Neural cell (in vitro differentiated cells): ENCODE measurements at regions not wholly inside any gene's neighbourhood (a gene's known extent, or its start where the extent isn't known, plus 50 kb on each side); places are given as distances from the start of the nearest gene placed in this dataset.

Experiments
- H2AFZ ChIP-seq: fragments of 200-600, 300-800 bp; sonication (generic), shearing (Covaris generic); 2 replicates; pipeline ENCODE4 v1.6.0; 2014; ENCODE audit warnings: low read depth, mild to moderate bottlenecking, antibody characterized with exemption, low read length, moderate library complexity
- H3F3A ChIP-seq: fragments of 200-600 bp; shearing (Covaris generic); 2 replicates; pipeline ENCODE4 v1.6.1; 2016; ENCODE audit warnings: mild to moderate bottlenecking, moderate library complexity, mixed read lengths, antibody characterized with exemption, low read length; ENCODE audit not compliant: insufficient read depth, poor library complexity, severe bottlenecking
- H3K27ac ChIP-seq: fragments of 200-600, 300-800 bp; sonication (generic), shearing (Covaris generic); 2 replicates; pipeline ENCODE4 v1.5.1; 2014; ENCODE audit warnings: mild to moderate bottlenecking, low read length, moderate library complexity
- H3K27me3 ChIP-seq: fragments of 300-800, 200-600 bp; sonication (generic), shearing (Covaris generic); 2 replicates; pipeline ENCODE4 v1.6.0; 2014; ENCODE audit warnings: mild to moderate bottlenecking, low read depth, low read length, moderate library complexity; ENCODE audit not compliant: insufficient read depth
- H3K36me3 ChIP-seq: fragments of 300-800, 200-600 bp; sonication (generic), shearing (Covaris generic); 2 replicates; pipeline ENCODE4 v1.5.1; 2014; ENCODE audit warnings: mild to moderate bottlenecking, antibody characterized with exemption, low read length, moderate library complexity; ENCODE audit not compliant: insufficient read depth
- H3K4me2 ChIP-seq: fragments of 300-800, 200-600 bp; sonication (generic), shearing (Covaris generic); 2 replicates; pipeline ENCODE4 v1.6.0; 2014; ENCODE audit warnings: mild to moderate bottlenecking, low read length
- H3K4me3 ChIP-seq: fragments of 300-800, 200-600 bp; sonication (generic), shearing (Covaris generic); 2 replicates; pipeline ENCODE4 v1.5.1; 2014; ENCODE audit warnings: mild to moderate bottlenecking, low read length, moderate library complexity
- H3K79me2 ChIP-seq: fragments of 200-600 bp; shearing (Covaris generic); replicated peaks from 2 replicates; pipeline ENCODE4 v1.6.0; 2014; ENCODE audit warnings: mild to moderate bottlenecking, low read length, moderate library complexity; ENCODE audit not compliant: insufficient read depth
- H3K9ac ChIP-seq: fragments of 300-800, 200-600 bp; sonication (generic), shearing (Covaris generic); 2 replicates; pipeline ENCODE4 v1.6.1; 2016; ENCODE audit warnings: mild to moderate bottlenecking, low read length, mixed read lengths
- H3K9me2 ChIP-seq: fragments of 200-600 bp; shearing (Covaris generic); 2 replicates; pipeline ENCODE4 v1.6.1; 2016; ENCODE audit warnings: mild to moderate bottlenecking, low read length, mixed read lengths; ENCODE audit not compliant: insufficient read depth
- H3K9me3 ChIP-seq: fragments of 200-600, 300-800 bp; sonication (generic), shearing (Covaris generic); 2 replicates; pipeline ENCODE4 v1.6.1; 2016; ENCODE audit warnings: mild to moderate bottlenecking, mixed run types, low read length, moderate library complexity, mixed read lengths
- H4K20me1 ChIP-seq: fragments of 200-600 bp; shearing (Covaris generic); 2 replicates; pipeline ENCODE4 v1.6.1; 2016; ENCODE audit warnings: mild to moderate bottlenecking, mixed run types; ENCODE audit not compliant: insufficient read depth
- EP300 ChIP-seq: fragments of 450-650 bp; conservative IDR thresholded peaks from 2 replicates; pipeline ENCODE4 v1.6.1; 2014; ENCODE audit warnings: antibody characterized with exemption, mild to moderate bottlenecking, moderate library complexity; ENCODE audit not compliant: poor library complexity, severe bottlenecking
- EZH2 ChIP-seq: fragments of 200-600, 300-800 bp; shearing (Covaris generic), sonication (generic); IDR thresholded peaks from 2 replicates; pipeline ENCODE4 v1.6.1; 2014; ENCODE audit warnings: antibody characterized with exemption, low read length, borderline replicate concordance, mild to moderate bottlenecking; ENCODE audit not compliant: insufficient read depth, poor library complexity, severe bottlenecking
- MXI1 ChIP-seq: fragments of 450-650 bp; conservative IDR thresholded peaks from 2 replicates; pipeline ENCODE4 v1.6.1; 2014; ENCODE audit warnings: antibody characterized with exemption, mild to moderate bottlenecking; ENCODE audit not compliant: poor library complexity, severe bottlenecking
- POLR2AphosphoS5 ChIP-seq: IDR thresholded peaks from 2 replicates; pipeline ENCODE4 v1.6.1; 2012
- RAD21 ChIP-seq: fragments of 450-650 bp; conservative IDR thresholded peaks from 2 replicates; pipeline ENCODE4 v1.6.1; 2014; ENCODE audit warnings: antibody characterized with exemption, mild to moderate bottlenecking, moderate library complexity
- SMC3 ChIP-seq: fragments of 450-650 bp; conservative IDR thresholded peaks from 2 replicates; pipeline ENCODE4 v1.6.1; 2014; ENCODE audit warnings: antibody characterized with exemption, mild to moderate bottlenecking, moderate library complexity; ENCODE audit not compliant: poor library complexity
- TAF1 ChIP-seq: IDR thresholded peaks from 2 replicates; pipeline ENCODE4 v1.6.1; 2012; ENCODE audit warnings: low read depth
- TF ChIP-seq, protein P1 (sequence below): IDR thresholded peaks from 2 replicates; pipeline ENCODE4 v1.6.1; 2012; ENCODE audit warnings: borderline replicate concordance
- TF ChIP-seq, protein P2 (sequence below): fragments of 450-650 bp; IDR thresholded peaks from 2 replicates; pipeline ENCODE4 v1.5.1; 2014; ENCODE audit warnings: antibody characterized with exemption, mild to moderate bottlenecking, moderate library complexity; ENCODE audit not compliant: poor library complexity, severe bottlenecking

DNA sequence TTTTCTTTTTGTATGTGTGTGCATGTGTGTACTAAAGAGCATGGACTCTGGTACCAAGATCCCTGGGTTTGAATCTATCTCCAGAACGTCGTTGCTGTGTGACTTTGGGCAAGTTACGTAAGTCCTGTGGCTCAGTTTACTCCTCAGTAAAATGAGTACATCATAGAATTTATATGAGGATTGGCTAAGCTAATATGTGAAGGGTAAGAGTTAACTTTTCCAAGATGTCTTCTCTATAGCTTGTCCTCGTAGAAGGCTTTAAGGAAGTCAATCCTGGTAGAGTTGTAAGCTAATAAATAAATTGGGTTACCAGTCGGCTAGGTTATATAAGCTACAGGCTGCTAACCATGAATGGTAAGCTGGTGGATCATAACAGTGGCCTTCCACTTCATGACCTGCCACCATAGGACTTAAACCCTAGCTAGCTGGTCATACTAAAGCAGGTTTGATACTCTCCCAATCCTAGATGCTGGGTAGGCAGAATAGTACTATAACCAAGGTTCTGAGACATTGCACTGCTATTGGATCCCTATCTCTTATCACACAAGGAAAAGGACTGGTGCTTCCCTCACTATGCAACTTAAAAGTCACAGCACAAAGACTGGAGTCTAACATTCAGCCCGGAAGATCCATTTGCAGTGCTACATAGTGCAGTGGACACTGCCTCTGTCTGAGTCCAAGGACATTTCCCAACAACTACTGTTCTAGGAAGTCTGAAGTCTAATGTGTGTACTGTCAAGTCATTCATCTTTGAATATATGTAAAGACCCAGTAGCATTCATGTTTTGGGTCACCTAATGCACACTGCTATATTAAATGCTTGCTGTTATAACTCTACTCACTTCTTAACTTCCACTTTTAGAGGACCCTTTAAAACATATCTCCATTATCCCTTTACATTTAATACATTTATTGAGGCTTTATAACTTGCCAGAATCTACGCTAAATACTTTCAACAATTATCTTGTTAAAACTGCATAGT is 156.2 kb downstream of the CRPPA start:
- H3K9ac ChIP-seq = no peak overlapping the region

DNA sequence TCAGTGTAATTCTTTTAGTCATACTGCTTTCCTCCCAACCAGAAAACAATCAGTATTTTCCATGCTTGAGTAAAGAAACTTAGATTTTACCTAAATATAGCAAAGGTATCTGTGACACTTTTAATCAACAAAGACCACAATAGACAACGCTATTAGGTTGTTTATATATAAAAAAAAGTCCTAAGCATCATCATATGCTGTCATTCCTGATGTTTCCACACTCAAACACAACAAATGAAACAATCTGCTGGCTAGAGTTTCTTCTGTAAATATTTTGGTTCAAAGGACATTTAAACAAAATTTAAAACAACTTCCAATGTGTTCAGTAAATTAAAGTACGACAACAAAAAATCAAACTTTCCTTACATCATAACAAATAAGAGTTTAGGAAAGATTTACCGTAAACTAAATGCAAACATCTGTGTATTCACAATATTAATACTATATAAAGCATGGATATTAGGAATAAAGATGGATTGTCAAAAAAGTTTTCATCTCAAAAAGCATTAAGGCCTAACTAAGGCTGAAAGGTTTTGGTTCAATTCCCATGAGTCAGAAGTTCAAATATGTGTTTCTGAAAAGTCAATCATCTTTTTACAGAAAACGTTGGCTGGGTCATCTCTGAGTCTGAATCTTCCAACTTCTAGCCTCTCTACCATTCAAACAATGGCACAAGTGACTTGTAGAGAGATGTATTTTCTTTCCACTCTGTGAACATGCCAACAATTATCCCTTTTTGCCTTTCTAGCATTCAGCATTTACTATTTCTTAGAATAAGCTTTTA is 157.1 kb downstream of the CRPPA start:
- Histone ChIP-seq H3K79me2 (no peaks in the 10 kb centered on the region), H3K9me2 (no peaks in the 10 kb centered on the region), H3F3A (no peaks in the 10 kb centered on the region), H3K27ac (no peak overlapping the region), H4K20me1 (no peaks in the 10 kb centered on the region), H3K9me3 (no peaks in the 10 kb centered on the region), H3K4me3 (no peak overlapping the region), H3K4me2 (no peak overlapping the region), H3K36me3 (no peaks in the 10 kb centered on the region), H2AFZ (no peak overlapping the region), H3K9ac (no peak overlapping the region), H3K27me3 (no peaks in the 10 kb centered on the region)
- TF ChIP-seq RAD21 = no peak
- TF ChIP-seq POLR2AphosphoS5 = no peak
- TF ChIP-seq, protein P1, sequence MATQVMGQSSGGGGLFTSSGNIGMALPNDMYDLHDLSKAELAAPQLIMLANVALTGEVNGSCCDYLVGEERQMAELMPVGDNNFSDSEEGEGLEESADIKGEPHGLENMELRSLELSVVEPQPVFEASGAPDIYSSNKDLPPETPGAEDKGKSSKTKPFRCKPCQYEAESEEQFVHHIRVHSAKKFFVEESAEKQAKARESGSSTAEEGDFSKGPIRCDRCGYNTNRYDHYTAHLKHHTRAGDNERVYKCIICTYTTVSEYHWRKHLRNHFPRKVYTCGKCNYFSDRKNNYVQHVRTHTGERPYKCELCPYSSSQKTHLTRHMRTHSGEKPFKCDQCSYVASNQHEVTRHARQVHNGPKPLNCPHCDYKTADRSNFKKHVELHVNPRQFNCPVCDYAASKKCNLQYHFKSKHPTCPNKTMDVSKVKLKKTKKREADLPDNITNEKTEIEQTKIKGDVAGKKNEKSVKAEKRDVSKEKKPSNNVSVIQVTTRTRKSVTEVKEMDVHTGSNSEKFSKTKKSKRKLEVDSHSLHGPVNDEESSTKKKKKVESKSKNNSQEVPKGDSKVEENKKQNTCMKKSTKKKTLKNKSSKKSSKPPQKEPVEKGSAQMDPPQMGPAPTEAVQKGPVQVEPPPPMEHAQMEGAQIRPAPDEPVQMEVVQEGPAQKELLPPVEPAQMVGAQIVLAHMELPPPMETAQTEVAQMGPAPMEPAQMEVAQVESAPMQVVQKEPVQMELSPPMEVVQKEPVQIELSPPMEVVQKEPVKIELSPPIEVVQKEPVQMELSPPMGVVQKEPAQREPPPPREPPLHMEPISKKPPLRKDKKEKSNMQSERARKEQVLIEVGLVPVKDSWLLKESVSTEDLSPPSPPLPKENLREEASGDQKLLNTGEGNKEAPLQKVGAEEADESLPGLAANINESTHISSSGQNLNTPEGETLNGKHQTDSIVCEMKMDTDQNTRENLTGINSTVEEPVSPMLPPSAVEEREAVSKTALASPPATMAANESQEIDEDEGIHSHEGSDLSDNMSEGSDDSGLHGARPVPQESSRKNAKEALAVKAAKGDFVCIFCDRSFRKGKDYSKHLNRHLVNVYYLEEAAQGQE = no peak
- no peak for TF ChIP-seq TAF1
- no peak for TF ChIP-seq EP300
- TF ChIP-seq SMC3 = no peak
- no peak for TF ChIP-seq EZH2
- no peak for TF ChIP-seq MXI1

More for the DNA sequence above, 156.2 kb downstream of the CRPPA start:
- TF ChIP-seq RAD21 (no peak), EZH2 (no peak), MXI1 (no peak), EP300 (no peak), SMC3 (no peak), POLR2AphosphoS5 (no peak), TAF1 (no peak)
- TF ChIP-seq, protein P1 = no peak
- TF ChIP-seq, protein P2, sequence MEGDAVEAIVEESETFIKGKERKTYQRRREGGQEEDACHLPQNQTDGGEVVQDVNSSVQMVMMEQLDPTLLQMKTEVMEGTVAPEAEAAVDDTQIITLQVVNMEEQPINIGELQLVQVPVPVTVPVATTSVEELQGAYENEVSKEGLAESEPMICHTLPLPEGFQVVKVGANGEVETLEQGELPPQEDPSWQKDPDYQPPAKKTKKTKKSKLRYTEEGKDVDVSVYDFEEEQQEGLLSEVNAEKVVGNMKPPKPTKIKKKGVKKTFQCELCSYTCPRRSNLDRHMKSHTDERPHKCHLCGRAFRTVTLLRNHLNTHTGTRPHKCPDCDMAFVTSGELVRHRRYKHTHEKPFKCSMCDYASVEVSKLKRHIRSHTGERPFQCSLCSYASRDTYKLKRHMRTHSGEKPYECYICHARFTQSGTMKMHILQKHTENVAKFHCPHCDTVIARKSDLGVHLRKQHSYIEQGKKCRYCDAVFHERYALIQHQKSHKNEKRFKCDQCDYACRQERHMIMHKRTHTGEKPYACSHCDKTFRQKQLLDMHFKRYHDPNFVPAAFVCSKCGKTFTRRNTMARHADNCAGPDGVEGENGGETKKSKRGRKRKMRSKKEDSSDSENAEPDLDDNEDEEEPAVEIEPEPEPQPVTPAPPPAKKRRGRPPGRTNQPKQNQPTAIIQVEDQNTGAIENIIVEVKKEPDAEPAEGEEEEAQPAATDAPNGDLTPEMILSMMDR = no peak
- no peaks in the 10 kb centered on the region for H3F3A ChIP-seq
- no peaks in the 10 kb centered on the region for H3K9me3 ChIP-seq
- H3K27ac ChIP-seq = no peak overlapping the region
- no peak overlapping the region for H2AFZ ChIP-seq
- no peak overlapping the region for H3K4me3 ChIP-seq
- no peaks in the 10 kb centered on the region for H3K79me2 ChIP-seq
- no peaks in the 10 kb centered on the region for H3K27me3 ChIP-seq
- H3K9me2 ChIP-seq = no peaks in the 10 kb centered on the region
- H4K20me1 ChIP-seq = no peaks in the 10 kb centered on the region
- H3K4me2 ChIP-seq = no peak overlapping the region
- no peaks in the 10 kb centered on the region for H3K36me3 ChIP-seq
